Prostate gland (tissue), 2 donors: ENCODE measurements at regions not wholly inside any gene's neighbourhood (a gene's known extent, or its start where the extent isn't known, plus 50 kb on each side); places are given as distances from the start of the nearest gene placed in this dataset.

Source experiments
- DNase-seq: peaks from one replicate; pipeline ENCODE4 v3.0.0-alpha.2; 2019; ENCODE audit warnings: low spot score
- H3K27ac ChIP-seq, 2 donors: fragments of 200-600 bp; sonication (generic); 2 replicates each; pipeline ENCODE4 v1.5.1; 2017 to 2019
- H3K27me3 ChIP-seq: fragments of 200-600 bp; sonication (generic); replicated peaks from 2 replicates; pipeline ENCODE4 v1.5.1; 2019; ENCODE audit not compliant: insufficient read depth
- H3K36me3 ChIP-seq, 2 donors: fragments of 200-600 bp; sonication (generic); 1 replicate in 1 of 2; 2 replicates in 1 of 2; pipeline versions ENCODE4 v1.5.1 to v1.8.1; 2017 to 2019
- H3K4me1 ChIP-seq: fragments of 200-600 bp; sonication (generic); replicated peaks from 2 replicates; pipeline ENCODE4 v1.5.1; 2019
- H3K4me3 ChIP-seq, 2 donors: fragments of 200-600 bp; sonication (generic); 2 replicates each; pipeline ENCODE4 v1.5.1; 2017 to 2019
- H3K9me3 ChIP-seq: fragments of 200-600 bp; sonication (generic); 2 replicates; pipeline ENCODE4 v1.5.1; 2017
- CTCF ChIP-seq, 4 experiments: fragments of 200-600 bp in 2 of 4; fragments of 450-650 bp in 2 of 4; sonication (generic) in 2 of 4; IDR thresholded peaks; 1 replicate in 3 of 4; 2 replicates in 1 of 4; pipeline ENCODE4 v1.5.1; 2016 to 2019; ENCODE audit warnings: antibody characterized with exemption in 4 of 4, mild to moderate bottlenecking in 2 of 4, moderate library complexity in 2 of 4
- POLR2A ChIP-seq: fragments of 450-650 bp; IDR thresholded peaks from one replicate; pipeline ENCODE4 v1.6.1; 2016; ENCODE audit warnings: antibody characterized with exemption, mild to moderate bottlenecking
- POLR2AphosphoS5 ChIP-seq: sonication (generic); formaldehyde crosslinking; IDR thresholded peaks from one replicate; pipeline ENCODE4 v1.6.1; 2017; ENCODE audit warnings: antibody characterized with exemption
- WGBS: methylation state at CpG from one replicate; pipeline ENCODE4 v1.1.5; 2018; 5-methylcytosine and 5-hydroxymethylcytosine counted together
- intact Hi-C: fragments of 100-400 bp; cut with DNase I; formaldehyde crosslinking; loops from one replicate; pipeline ENCODE4 v1.14.2; 2022

GRCh38 chr2:40896358-40896757, 444.5 kb upstream of the SLC8A1 start:
- intact Hi-C loops = no loop called here
- DNase-seq = no peak
- H3K27ac ChIP-seq = no peak overlapping the region
- no peaks in the 10 kb centered on the region for H3K36me3 ChIP-seq
- TF ChIP-seq POLR2AphosphoS5 = no peak
- H3K4me3 ChIP-seq = no peak overlapping the region
- H3K9me3 ChIP-seq = no peaks in the 10 kb centered on the region
- no peaks in the 10 kb centered on the region for H3K27me3 ChIP-seq
- no peaks in the 10 kb centered on the region for H3K4me1 ChIP-seq

- no peak for DNase-seq
- no peaks in the 10 kb centered on the region for H3K9me3 ChIP-seq
- no peaks in the 10 kb centered on the region for H3K36me3 ChIP-seq
- no peaks in the 10 kb centered on the region for H3K27me3 ChIP-seq
- no peaks in the 10 kb centered on the region for H3K4me1 ChIP-seq
- TF ChIP-seq POLR2A (no peak), POLR2AphosphoS5 (no peak), CTCF (IDR thresholded peaks at IDR 0.05) (no peak)
- H3K4me3 ChIP-seq = no peak overlapping the region
- no peak overlapping the region for H3K27ac ChIP-seq
- intact Hi-C loops = no loop called here
Measured at GRCh38 chr2:40914666-40915065, 462.8 kb upstream of the SLC8A1 start.

GRCh38 chr2:40915651-40916050, 463.8 kb upstream of the SLC8A1 start:
- no peak overlapping the region for H3K27ac ChIP-seq
- H3K36me3 ChIP-seq = no peaks in the 10 kb centered on the region
- intact Hi-C loops = no loop called here
- DNase-seq = no peak
- no peak overlapping the region for H3K4me3 ChIP-seq
- no peaks in the 10 kb centered on the region for H3K27me3 ChIP-seq
- H3K9me3 ChIP-seq = no peaks in the 10 kb centered on the region
- TF ChIP-seq CTCF (IDR thresholded peaks at IDR 0.05) (no peak), POLR2AphosphoS5 (no peak), POLR2A (no peak)
- H3K4me1 ChIP-seq = no peaks in the 10 kb centered on the region

GRCh38 chr2:40935349-40935748, 483.5 kb upstream of the SLC8A1 start:
- H3K36me3 ChIP-seq = no peaks in the 10 kb centered on the region
- 82% methylated on average over 2 of the region's 2 CpGs for WGBS
- DNase-seq = no peak
- intact Hi-C loops = no loop called here
- H3K4me3 ChIP-seq = no peak overlapping the region
- H3K4me1 ChIP-seq = no peaks in the 10 kb centered on the region
- TF ChIP-seq POLR2AphosphoS5 = no peak
- no peak for TF ChIP-seq CTCF (IDR thresholded peaks at IDR 0.05)
- TF ChIP-seq POLR2A = no peak
- H3K27me3 ChIP-seq = no peaks in the 10 kb centered on the region
- H3K27ac ChIP-seq = no peak overlapping the region
- no peaks in the 10 kb centered on the region for H3K9me3 ChIP-seq

GRCh38 chr2:40937284-40937683, 485.4 kb upstream of the SLC8A1 start:
- Histone ChIP-seq H3K27me3 (no peaks in the 10 kb centered on the region), H3K9me3 (no peaks in the 10 kb centered on the region), H3K4me3 (no peak overlapping the region), H3K27ac (no peak overlapping the region), H3K36me3 (no peaks in the 10 kb centered on the region), H3K4me1 (no peaks in the 10 kb centered on the region)
- WGBS = 73% methylated on average over 3 of the region's 3 CpGs
- no peak for DNase-seq
- intact Hi-C loops = no loop called here
- no peak for TF ChIP-seq POLR2A
- no peak for TF ChIP-seq POLR2AphosphoS5
- TF ChIP-seq CTCF (IDR thresholded peaks at IDR 0.05) = no peak

GRCh38 chr2:40953341-40953740, 501.5 kb upstream of the SLC8A1 start:
- no peak overlapping the region for H3K27ac ChIP-seq
- H3K27me3 ChIP-seq = no peaks in the 10 kb centered on the region
- H3K9me3 ChIP-seq = no peaks in the 10 kb centered on the region
- 96% methylated on average over 3 of the region's 3 CpGs for WGBS
- no peak overlapping the region for H3K4me3 ChIP-seq
- intact Hi-C loops = no loop called here
- H3K36me3 ChIP-seq = no peaks in the 10 kb centered on the region
- DNase-seq = no peak
- no peak for TF ChIP-seq POLR2AphosphoS5
- no peak for TF ChIP-seq POLR2A
- no peak for TF ChIP-seq CTCF (IDR thresholded peaks at IDR 0.05)
- H3K4me1 ChIP-seq = no peaks in the 10 kb centered on the region
